Activated T-cell treated with anti-CD3 and anti-CD28 coated beads, Interleukin-2, amount 50 U/mL, for 24 hours (primary cell): ENCODE measurements at regions not wholly inside any gene's neighbourhood (a gene's known extent, or its start where the extent isn't known, plus 50 kb on each side); places are given as distances from the start of the nearest gene placed in this dataset.
"Not testable (repeated sequence)": the region's sequence is repeated elsewhere in the genome, so short reads cannot be mapped to it uniquely, and the experiment has no call there.

Source experiments
- DNase-seq: peaks from one replicate; pipeline ENCODE4 v3.0.0-alpha.2; 2020
- H3K27ac Mint-ChIP-seq: 2 replicates; pipeline ENCODE4 v1.8.0; 2020; ENCODE audit warnings: mild to moderate bottlenecking, mixed read lengths
- H3K27me3 Mint-ChIP-seq: 2 replicates; pipeline ENCODE4 v1.8.0; 2020; ENCODE audit warnings: mixed read lengths
- H3K36me3 Mint-ChIP-seq: 2 replicates; pipeline ENCODE4 v1.8.0; 2020; ENCODE audit warnings: low read depth, mixed read lengths
- H3K4me1 Mint-ChIP-seq: 2 replicates; pipeline ENCODE4 v1.8.0; 2020; ENCODE audit warnings: low read depth, mixed read lengths
- H3K4me3 Mint-ChIP-seq: 2 replicates; pipeline ENCODE4 v1.8.0; 2020; ENCODE audit warnings: mild to moderate bottlenecking, moderate library complexity, mixed read lengths
- H3K9me3 Mint-ChIP-seq: 2 replicates; pipeline ENCODE4 v1.8.0; 2020; ENCODE audit warnings: mixed read lengths

GRCh38 chr5:125969814-125970171 lies 453.4 kb upstream of the GRAMD2B start:
- Mint-ChIP-seq H3K36me3 (no peaks in the 10 kb centered on the region), H3K27ac (no peak overlapping the region), H3K27me3 (no peaks in the 10 kb centered on the region), H3K4me1 (no peaks in the 10 kb centered on the region), H3K4me3 (no peak overlapping the region), H3K9me3 (peaks cover 9% of the 10 kb centered on the region)
- DNase-seq, result no peak

GRCh38 chr5:125970631-125971307 lies 452.4 kb upstream of the GRAMD2B start:
- no peak for DNase-seq
- Mint-ChIP-seq H3K4me1 (no peaks in the 10 kb centered on the region), H3K27me3 (no peaks in the 10 kb centered on the region), H3K4me3 (no peak overlapping the region), H3K36me3 (no peaks in the 10 kb centered on the region), H3K9me3 (peaks cover 9% of the 10 kb centered on the region), H3K27ac (no peak overlapping the region)

GRCh38 chr5:125972706-125973105 lies 450.5 kb upstream of the GRAMD2B start:
- Mint-ChIP-seq H3K36me3 (no peaks in the 10 kb centered on the region), H3K4me1 (no peaks in the 10 kb centered on the region)

GRCh38 chr5:125974679-125975078 lies 448.5 kb upstream of the GRAMD2B start:
- Mint-ChIP-seq H3K36me3 (no peaks in the 10 kb centered on the region), H3K9me3 (peaks cover 3% of the 10 kb centered on the region), H3K4me3 (no peak overlapping the region), H3K27me3 (no peaks in the 10 kb centered on the region), H3K27ac (no peak overlapping the region), H3K4me1 (no peaks in the 10 kb centered on the region)
- no peak for DNase-seq

More at GRCh38 chr5:125972706-125973105, 450.5 kb upstream of the GRAMD2B start:
- DNase-seq, result no peak
- H3K9me3 Mint-ChIP-seq, result peaks cover 6% of the 10 kb centered on the region
- H3K27ac Mint-ChIP-seq, result no peak overlapping the region
- H3K4me3 Mint-ChIP-seq, result no peak overlapping the region
- H3K27me3 Mint-ChIP-seq, result no peaks in the 10 kb centered on the region

- H3K27ac Mint-ChIP-seq, result no peak overlapping the region
- H3K9me3 Mint-ChIP-seq, result peaks cover 3% of the 10 kb centered on the region
- DNase-seq, result no peak
- no peaks in the 10 kb centered on the region for H3K4me1 Mint-ChIP-seq
- no peaks in the 10 kb centered on the region for H3K36me3 Mint-ChIP-seq
- no peaks in the 10 kb centered on the region for H3K27me3 Mint-ChIP-seq
- H3K4me3 Mint-ChIP-seq, result no peak overlapping the region
Measured at GRCh38 chr5:125976421-125977000, 446.7 kb upstream of the GRAMD2B start.

- peaks cover 3% of the 10 kb centered on the region for H3K9me3 Mint-ChIP-seq
- no peaks in the 10 kb centered on the region for H3K4me1 Mint-ChIP-seq
- DNase-seq, result no peak
- no peaks in the 10 kb centered on the region for H3K36me3 Mint-ChIP-seq
- H3K27me3 Mint-ChIP-seq, result no peaks in the 10 kb centered on the region
- H3K4me3 Mint-ChIP-seq, result no peak overlapping the region
- H3K27ac Mint-ChIP-seq, result no peak overlapping the region
Measured at GRCh38 chr5:125978015-125978414, 445.2 kb upstream of the GRAMD2B start.

- no peak overlapping the region for H3K27ac Mint-ChIP-seq
- no peak overlapping the region for H3K4me3 Mint-ChIP-seq
- H3K27me3 Mint-ChIP-seq, result no peaks in the 10 kb centered on the region
- no peak for DNase-seq
- peaks cover under 1% of the 10 kb centered on the region for H3K9me3 Mint-ChIP-seq
- H3K4me1 Mint-ChIP-seq, result no peaks in the 10 kb centered on the region
- H3K36me3 Mint-ChIP-seq, result no peaks in the 10 kb centered on the region
Measured at GRCh38 chr5:125979636-125980035, 443.6 kb upstream of the GRAMD2B start.

- H3K36me3 Mint-ChIP-seq, result no peaks in the 10 kb centered on the region
- no peak for DNase-seq
- H3K4me3 Mint-ChIP-seq, result no peak overlapping the region
- no peaks in the 10 kb centered on the region for H3K9me3 Mint-ChIP-seq
- no peak overlapping the region for H3K27ac Mint-ChIP-seq
- H3K27me3 Mint-ChIP-seq, result no peaks in the 10 kb centered on the region
- no peaks in the 10 kb centered on the region for H3K4me1 Mint-ChIP-seq
Measured at GRCh38 chr5:125981016-125981415, 442.2 kb upstream of the GRAMD2B start.

GRCh38 chr5:125987677-125988255 lies 435.4 kb upstream of the GRAMD2B start:
- H3K4me1 Mint-ChIP-seq, result no peaks in the 10 kb centered on the region
- DNase-seq, result no peak
- no peak overlapping the region for H3K4me3 Mint-ChIP-seq
- no peaks in the 10 kb centered on the region for H3K27me3 Mint-ChIP-seq
- no peak overlapping the region for H3K27ac Mint-ChIP-seq
- no peaks in the 10 kb centered on the region for H3K36me3 Mint-ChIP-seq
- H3K9me3 Mint-ChIP-seq, result no peaks in the 10 kb centered on the region

GRCh38 chr5:125992050-125992449 lies 431.2 kb upstream of the GRAMD2B start:
- no peak overlapping the region for H3K4me3 Mint-ChIP-seq
- H3K9me3 Mint-ChIP-seq, result no peaks in the 10 kb centered on the region
- H3K4me1 Mint-ChIP-seq, result no peaks in the 10 kb centered on the region
- H3K27me3 Mint-ChIP-seq, result no peaks in the 10 kb centered on the region
- no peaks in the 10 kb centered on the region for H3K36me3 Mint-ChIP-seq
- DNase-seq, result no peak
- H3K27ac Mint-ChIP-seq, result no peak overlapping the region

- not testable (repeated sequence) for H3K36me3 Mint-ChIP-seq, H3K4me1 Mint-ChIP-seq, DNase-seq, H3K4me3 Mint-ChIP-seq, H3K27ac Mint-ChIP-seq, H3K9me3 Mint-ChIP-seq, H3K27me3 Mint-ChIP-seq
Measured at GRCh38 chr5:125999271-126000030, 423.8 kb upstream of the GRAMD2B start.

GRCh38 chr5:126000507-126000906 lies 422.7 kb upstream of the GRAMD2B start:
- Mint-ChIP-seq H3K36me3 (no peaks in the 10 kb centered on the region), H3K27ac (no peak overlapping the region), H3K4me1 (no peaks in the 10 kb centered on the region), H3K9me3 (no peaks in the 10 kb centered on the region), H3K27me3 (no peaks in the 10 kb centered on the region), H3K4me3 (no peak overlapping the region)
- DNase-seq, result no peak

GRCh38 chr5:126002222-126002897 lies 420.8 kb upstream of the GRAMD2B start:
- Mint-ChIP-seq H3K27me3 (no peaks in the 10 kb centered on the region), H3K4me1 (no peaks in the 10 kb centered on the region), H3K9me3 (no peaks in the 10 kb centered on the region), H3K36me3 (no peaks in the 10 kb centered on the region), H3K4me3 (no peak overlapping the region), H3K27ac (no peak overlapping the region)
- DNase-seq, result no peak

- DNase-seq, result no peak
Measured at GRCh38 chr5:126003309-126003708, 419.9 kb upstream of the GRAMD2B start.

More at GRCh38 chr5:126003309-126003708, 419.9 kb upstream of the GRAMD2B start:
- Mint-ChIP-seq H3K27me3 (no peaks in the 10 kb centered on the region), H3K27ac (no peak overlapping the region), H3K4me1 (no peaks in the 10 kb centered on the region), H3K4me3 (no peak overlapping the region), H3K36me3 (no peaks in the 10 kb centered on the region), H3K9me3 (no peaks in the 10 kb centered on the region)
